GM21825 (cell line): ENCODE measurements at regions not wholly inside any gene's neighbourhood (a gene's known extent, or its start where the extent isn't known, plus 50 kb on each side); places are given as distances from the start of the nearest gene placed in this dataset.

ENCODE experiments used
- ATAC-seq: cut with Tn5 transposase; IDR thresholded peaks from one replicate; pipeline ENCODE4 v1.9.1; 2021; ENCODE audit warnings: mild to moderate bottlenecking, moderate library complexity; ENCODE audit not compliant: unreplicated experiment

GRCh38 chr18:39976771-39977170 lies 1978.3 kb upstream of the PIK3C3 start:
- ATAC-seq: no peak

GRCh38 chr18:39972521-39972920 lies 1982.5 kb upstream of the PIK3C3 start:
- ATAC-seq: no peak

GRCh38 chr18:39969803-39970494 lies 1985.1 kb upstream of the PIK3C3 start:
- no peak for ATAC-seq

GRCh38 chr18:39966275-39966674 lies 1988.8 kb upstream of the PIK3C3 start:
- ATAC-seq: no peak

GRCh38 chr18:39962546-39962945 lies 1992.5 kb upstream of the PIK3C3 start:
- ATAC-seq: no peak

- ATAC-seq: no peak
These were observed 1994.5 kb upstream of the PIK3C3 start for GRCh38 chr18:39960550-39960949.

- no peak for ATAC-seq
These were observed 1995.2 kb upstream of the PIK3C3 start for GRCh38 chr18:39959839-39960238.

GRCh38 chr18:39958876-39959275 lies 1996.2 kb upstream of the PIK3C3 start:
- ATAC-seq: no peak

- no peak for ATAC-seq
These were observed 2002.2 kb upstream of the PIK3C3 start for GRCh38 chr18:39952816-39953215.

GRCh38 chr18:39951142-39951720 lies 2003.8 kb upstream of the PIK3C3 start:
- ATAC-seq: no peak

- no peak for ATAC-seq
These were observed 2008.4 kb upstream of the PIK3C3 start for GRCh38 chr18:39946623-39947061.

- ATAC-seq: no peak
These were observed 2010.0 kb upstream of the PIK3C3 start for GRCh38 chr18:39945076-39945475.

- no peak for ATAC-seq
These were observed 2012.3 kb upstream of the PIK3C3 start for GRCh38 chr18:39942702-39943101.

GRCh38 chr18:39938676-39939608 lies 2016.1 kb upstream of the PIK3C3 start:
- ATAC-seq: no peak

GRCh38 chr18:39935598-39935997 lies 2019.4 kb upstream of the PIK3C3 start:
- ATAC-seq: no peak

- no peak for ATAC-seq
These were observed 2036.2 kb upstream of the PIK3C3 start for GRCh38 chr18:39918847-39919246.

- ATAC-seq: no peak
These were observed 2041.2 kb upstream of the PIK3C3 start for GRCh38 chr18:39913672-39914366.

- ATAC-seq: no peak
These were observed 2043.3 kb upstream of the PIK3C3 start for GRCh38 chr18:39911716-39912115.

- ATAC-seq: no peak
These were observed 2045.3 kb upstream of the PIK3C3 start for GRCh38 chr18:39909706-39910105.

GRCh38 chr18:39886136-39886535 lies 2068.9 kb upstream of the PIK3C3 start:
- no peak for ATAC-seq

- no peak for ATAC-seq
These were observed 2082.4 kb upstream of the PIK3C3 start for GRCh38 chr18:39872651-39873050.
